Panc1 (cell line): ENCODE measurements at regions not wholly inside any gene's neighbourhood (a gene's known extent, or its start where the extent isn't known, plus 50 kb on each side); places are given as distances from the start of the nearest gene placed in this dataset.

Experiments
- ATAC-seq: fragments of 200-7000 bp; cut with Tn5 transposase; 2 replicates; pipeline ENCODE4 v1.9.1; 2020; ENCODE audit warnings: mild to moderate bottlenecking, moderate library complexity
- BruUV-seq: library from RNA; stranded (reverse); fragments of 400-500 nt; replicated peaks from 2 replicates; lab custom pipeline; 2021; lab: Mats Ljungman, UMichigan
- CTCF ChIA-PET: fragments of 300-600 bp; sonication (Branson Sonifier 250); formaldehyde crosslinking; loops from one replicate; lab custom pipeline; 2022; ENCODE audit warnings: antibody characterized with exemption; lab: Charles Lee
- POLR2A ChIA-PET: fragments of 300-600 bp; sonication (Branson Sonifier 250); formaldehyde crosslinking; loops from one replicate; lab custom pipeline; 2022; ENCODE audit warnings: antibody characterized with exemption; lab: Charles Lee
- DNase-seq: peaks from one replicate; pipeline ENCODE4 v3.0.0-alpha.2; 2010; ENCODE audit warnings: low read depth, low spot score
- H3K27ac ChIP-seq: 2 replicates; pipeline ENCODE4 v1.5.1; 2011; ENCODE audit warnings: mild to moderate bottlenecking, low read length, inconsistent platforms
- H3K27me3 ChIP-seq: fragments of 200-500 bp; sonication (Bioruptor generic); 2 replicates; pipeline ENCODE4 v1.6.0; 2014; ENCODE audit warnings: low read length, inconsistent platforms; ENCODE audit not compliant: control insufficient read depth, insufficient read depth
- H3K36me3 ChIP-seq: fragments of 200-500 bp; sonication (Bioruptor generic); 2 replicates; pipeline ENCODE4 v1.5.1; 2014; ENCODE audit warnings: inconsistent platforms, mild to moderate bottlenecking, low read length, moderate library complexity; ENCODE audit not compliant: control insufficient read depth, insufficient read depth
- H3K4me1 ChIP-seq: 2 replicates; pipeline ENCODE4 v1.5.1; 2011; ENCODE audit warnings: inconsistent platforms, mild to moderate bottlenecking, low read length, moderate library complexity; ENCODE audit not compliant: control insufficient read depth, insufficient read depth
- H3K4me3 ChIP-seq, 2 experiments: 2 replicates each; pipeline ENCODE4 v1.5.1; 2011 to 2012; ENCODE audit warnings: low read depth in 2 of 2, low read length in 2 of 2, mild to moderate bottlenecking in 2 of 2, inconsistent platforms in 1 of 2, moderate library complexity in 1 of 2
- H3K9me3 ChIP-seq: fragments of 200-500 bp; sonication (Bioruptor generic); 2 replicates; pipeline ENCODE4 v1.5.1; 2014; ENCODE audit warnings: low read depth, mild to moderate bottlenecking, inconsistent platforms, low read length, moderate library complexity; ENCODE audit not compliant: control insufficient read depth, insufficient read depth
- POLR2AphosphoS5 ChIP-seq: IDR thresholded peaks from 2 replicates; pipeline ENCODE4 v1.6.1; 2012; ENCODE audit warnings: mild to moderate bottlenecking, low read depth, low read length, moderate library complexity
- SIN3A ChIP-seq: IDR thresholded peaks from 2 replicates; pipeline ENCODE4 v1.6.1; 2012; ENCODE audit warnings: low read depth, mild to moderate bottlenecking, low read length, moderate library complexity, borderline replicate concordance; ENCODE audit not compliant: insufficient read depth
- TCF7L2 ChIP-seq: IDR thresholded peaks from 2 replicates; pipeline ENCODE4 v1.6.1; 2011; ENCODE audit warnings: mild to moderate bottlenecking, low read depth, low read length, inconsistent platforms
- in situ Hi-C: cut with HindIII; loops from 2 replicates; pipeline ENCODE4 v1.10.0; 2016; ENCODE audit warnings: low sequenced_read_pairs, low pct_unique_long_range_greater_than_20kb
- intact Hi-C: fragments of 100-400 bp; cut with micrococcal nuclease; formaldehyde crosslinking; loops from one replicate; pipeline ENCODE4 v1.10.0; 2022; ENCODE audit not compliant: unreplicated experiment
- TF ChIP-seq, protein P1 (sequence below): fragments of 450-650 bp; IDR thresholded peaks from 2 replicates; pipeline ENCODE4 v1.5.1; 2017; ENCODE audit warnings: mild to moderate bottlenecking
- TF ChIP-seq, protein P2 (sequence below), 2 experiments: IDR thresholded peaks; 2 replicates each; pipeline ENCODE4 v1.6.1; 2011 to 2012; ENCODE audit warnings: low read depth in 2 of 2, control low read depth in 1 of 2, low read length in 1 of 2, mild to moderate bottlenecking in 1 of 2, moderate library complexity in 1 of 2; ENCODE audit not compliant: insufficient read depth in 1 of 2

DNA sequence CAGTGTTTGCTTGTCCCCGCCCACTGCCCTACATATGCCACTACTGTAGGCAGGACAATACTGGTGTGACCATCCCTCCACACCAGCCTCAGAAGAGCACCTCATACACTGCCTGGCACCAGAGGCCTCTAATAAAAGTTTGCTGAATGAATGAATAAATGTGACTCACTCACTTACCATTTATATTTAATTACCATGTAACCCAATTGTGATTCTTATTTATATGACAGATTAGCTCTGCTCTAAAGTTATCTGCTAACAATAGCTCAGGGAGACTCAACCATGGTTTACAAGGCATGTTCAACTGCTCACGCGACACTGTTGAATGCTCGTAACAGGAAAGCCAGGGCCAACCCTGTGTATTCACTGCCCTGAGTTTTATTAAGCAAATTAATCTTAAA is 66.0 kb upstream of the DOCK9 start:
- TF ChIP-seq TCF7L2: no peak
- TF ChIP-seq, protein P1, sequence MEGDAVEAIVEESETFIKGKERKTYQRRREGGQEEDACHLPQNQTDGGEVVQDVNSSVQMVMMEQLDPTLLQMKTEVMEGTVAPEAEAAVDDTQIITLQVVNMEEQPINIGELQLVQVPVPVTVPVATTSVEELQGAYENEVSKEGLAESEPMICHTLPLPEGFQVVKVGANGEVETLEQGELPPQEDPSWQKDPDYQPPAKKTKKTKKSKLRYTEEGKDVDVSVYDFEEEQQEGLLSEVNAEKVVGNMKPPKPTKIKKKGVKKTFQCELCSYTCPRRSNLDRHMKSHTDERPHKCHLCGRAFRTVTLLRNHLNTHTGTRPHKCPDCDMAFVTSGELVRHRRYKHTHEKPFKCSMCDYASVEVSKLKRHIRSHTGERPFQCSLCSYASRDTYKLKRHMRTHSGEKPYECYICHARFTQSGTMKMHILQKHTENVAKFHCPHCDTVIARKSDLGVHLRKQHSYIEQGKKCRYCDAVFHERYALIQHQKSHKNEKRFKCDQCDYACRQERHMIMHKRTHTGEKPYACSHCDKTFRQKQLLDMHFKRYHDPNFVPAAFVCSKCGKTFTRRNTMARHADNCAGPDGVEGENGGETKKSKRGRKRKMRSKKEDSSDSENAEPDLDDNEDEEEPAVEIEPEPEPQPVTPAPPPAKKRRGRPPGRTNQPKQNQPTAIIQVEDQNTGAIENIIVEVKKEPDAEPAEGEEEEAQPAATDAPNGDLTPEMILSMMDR: no peak
- TF ChIP-seq, protein P2, sequence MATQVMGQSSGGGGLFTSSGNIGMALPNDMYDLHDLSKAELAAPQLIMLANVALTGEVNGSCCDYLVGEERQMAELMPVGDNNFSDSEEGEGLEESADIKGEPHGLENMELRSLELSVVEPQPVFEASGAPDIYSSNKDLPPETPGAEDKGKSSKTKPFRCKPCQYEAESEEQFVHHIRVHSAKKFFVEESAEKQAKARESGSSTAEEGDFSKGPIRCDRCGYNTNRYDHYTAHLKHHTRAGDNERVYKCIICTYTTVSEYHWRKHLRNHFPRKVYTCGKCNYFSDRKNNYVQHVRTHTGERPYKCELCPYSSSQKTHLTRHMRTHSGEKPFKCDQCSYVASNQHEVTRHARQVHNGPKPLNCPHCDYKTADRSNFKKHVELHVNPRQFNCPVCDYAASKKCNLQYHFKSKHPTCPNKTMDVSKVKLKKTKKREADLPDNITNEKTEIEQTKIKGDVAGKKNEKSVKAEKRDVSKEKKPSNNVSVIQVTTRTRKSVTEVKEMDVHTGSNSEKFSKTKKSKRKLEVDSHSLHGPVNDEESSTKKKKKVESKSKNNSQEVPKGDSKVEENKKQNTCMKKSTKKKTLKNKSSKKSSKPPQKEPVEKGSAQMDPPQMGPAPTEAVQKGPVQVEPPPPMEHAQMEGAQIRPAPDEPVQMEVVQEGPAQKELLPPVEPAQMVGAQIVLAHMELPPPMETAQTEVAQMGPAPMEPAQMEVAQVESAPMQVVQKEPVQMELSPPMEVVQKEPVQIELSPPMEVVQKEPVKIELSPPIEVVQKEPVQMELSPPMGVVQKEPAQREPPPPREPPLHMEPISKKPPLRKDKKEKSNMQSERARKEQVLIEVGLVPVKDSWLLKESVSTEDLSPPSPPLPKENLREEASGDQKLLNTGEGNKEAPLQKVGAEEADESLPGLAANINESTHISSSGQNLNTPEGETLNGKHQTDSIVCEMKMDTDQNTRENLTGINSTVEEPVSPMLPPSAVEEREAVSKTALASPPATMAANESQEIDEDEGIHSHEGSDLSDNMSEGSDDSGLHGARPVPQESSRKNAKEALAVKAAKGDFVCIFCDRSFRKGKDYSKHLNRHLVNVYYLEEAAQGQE (IDR thresholded peaks at IDR 0.05; ENCODE audit: insufficient read depth in 1 of 2, low read depth in 2 of 2, low read length in 1 of 2): no peak
- no peak for TF ChIP-seq POLR2AphosphoS5
- no peak for TF ChIP-seq SIN3A
- ATAC-seq (no peak), DNase-seq (no peak)
- intact Hi-C loops (no loop called here), in situ Hi-C loops (no loop called here)
- Histone ChIP-seq H3K9me3 (no peaks in the 10 kb centered on the region), H3K4me1 (no peaks in the 10 kb centered on the region), H3K27ac (no peak overlapping the region), H3K4me3 (no peak overlapping the region), H3K27me3 (no peaks in the 10 kb centered on the region), H3K36me3 (no peaks in the 10 kb centered on the region)
- POLR2A ChIA-PET: no interaction called here
- CTCF ChIA-PET: no interaction called here
- BruUV-seq: no TSS peak

DNA sequence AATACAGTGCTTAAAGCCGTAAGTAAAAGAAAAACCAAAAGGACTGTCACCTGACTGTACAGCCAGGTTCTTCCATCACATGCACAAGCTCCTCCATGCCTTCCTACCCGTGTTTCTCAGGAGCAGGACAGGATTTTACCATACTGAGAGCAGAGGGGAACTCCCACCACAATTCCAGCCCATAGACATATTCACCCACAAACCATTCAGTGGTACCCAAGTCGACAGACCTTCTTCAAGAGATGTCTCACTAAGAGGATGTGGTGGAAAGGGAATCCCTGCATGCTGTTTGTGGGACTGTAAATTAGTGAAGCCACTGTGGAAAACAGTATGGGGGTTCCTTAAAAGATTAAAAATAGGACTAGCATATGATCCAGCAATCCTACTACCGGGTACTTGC is 66.9 kb upstream of the DOCK9 start:
- Histone ChIP-seq H3K27me3 (no peaks in the 10 kb centered on the region), H3K36me3 (no peaks in the 10 kb centered on the region), H3K9me3 (no peaks in the 10 kb centered on the region), H3K4me3 (no peak overlapping the region), H3K4me1 (no peaks in the 10 kb centered on the region), H3K27ac (no peak overlapping the region)
- BruUV-seq: no TSS peak
- TF ChIP-seq, protein P1: no peak
- no peak for TF ChIP-seq SIN3A
- POLR2A ChIA-PET: no interaction called here
- in situ Hi-C loops (no loop called here), intact Hi-C loops (no loop called here)
- CTCF ChIA-PET: no interaction called here
- no peak for DNase-seq
- ATAC-seq: no peak
